GM12892 (cell line): ENCODE measurements at regions not wholly inside any gene's neighbourhood (a gene's known extent, or its start where the extent isn't known, plus 50 kb on each side); places are given as distances from the start of the nearest gene placed in this dataset.

Experiments
- POLR2A ChIP-seq: IDR thresholded peaks from 2 replicates; pipeline ENCODE4 v1.6.1; 2011; ENCODE audit warnings: low read depth, low read length, control low read depth
- POLR2AphosphoS5 ChIP-seq: IDR thresholded peaks from 2 replicates; pipeline ENCODE4 v1.6.1; 2011; ENCODE audit warnings: low read depth, low read length, control low read depth
- TAF1 ChIP-seq: IDR thresholded peaks from 2 replicates; pipeline ENCODE4 v1.6.1; 2011; ENCODE audit warnings: low read depth, mild to moderate bottlenecking, control low read depth, low read length, borderline replicate concordance

- TF ChIP-seq POLR2AphosphoS5 (no peak), POLR2A (no peak), TAF1 (no peak)
Observed at GRCh38 chr15:31806106-31806505, 224.2 kb upstream of the CHRNA7 start.
